Activated CD4-positive, alpha-beta T cell treated with anti-CD3 and anti-CD28 coated beads, Interleukin-2, amount 10 ng/mL, durations not matched to agents 7 days and 5 days (primary cell): ENCODE measurements at regions not wholly inside any gene's neighbourhood (a gene's known extent, or its start where the extent isn't known, plus 50 kb on each side); places are given as distances from the start of the nearest gene placed in this dataset.
A peak's percentile ranks its signal among the peaks of the same experiment; 100 is the strongest.
"Not testable (repeated sequence)": the region's sequence is repeated elsewhere in the genome, so short reads cannot be mapped to it uniquely, and the experiment has no call there.

Experiments
- CTCF ChIA-PET: fragments of 350-600 bp; sonication (Branson Sonifier 250); formaldehyde crosslinking; loops from one replicate; lab custom pipeline; 2021; ENCODE audit warnings: antibody characterized with exemption; lab: Charles Lee
- POLR2A ChIA-PET: fragments of 350-600 bp; sonication (Branson Sonifier 250); formaldehyde crosslinking; loops from one replicate; lab custom pipeline; 2021; ENCODE audit warnings: antibody characterized with exemption; lab: Charles Lee
- DNase-seq: peaks from one replicate; pipeline ENCODE4 v3.0.0-alpha.2; 2020
- H3K27ac Mint-ChIP-seq: one replicate; pipeline ENCODE4 v1.8.0; 2021; ENCODE audit warnings: mild to moderate bottlenecking, moderate library complexity, mixed read lengths
- H3K27me3 Mint-ChIP-seq: one replicate; pipeline ENCODE4 v1.8.0; 2021; ENCODE audit warnings: mixed read lengths
- H3K36me3 Mint-ChIP-seq: one replicate; pipeline ENCODE4 v1.8.0; 2021; ENCODE audit warnings: low read depth, mixed read lengths
- H3K4me1 Mint-ChIP-seq: one replicate; pipeline ENCODE4 v1.8.0; 2021; ENCODE audit warnings: mixed read lengths
- H3K4me3 Mint-ChIP-seq: one replicate; pipeline ENCODE4 v1.8.0; 2021; ENCODE audit warnings: mild to moderate bottlenecking, moderate library complexity, mixed read lengths
- H3K9me3 Mint-ChIP-seq: one replicate; pipeline ENCODE4 v1.8.0; 2021; ENCODE audit warnings: mixed read lengths

DNA sequence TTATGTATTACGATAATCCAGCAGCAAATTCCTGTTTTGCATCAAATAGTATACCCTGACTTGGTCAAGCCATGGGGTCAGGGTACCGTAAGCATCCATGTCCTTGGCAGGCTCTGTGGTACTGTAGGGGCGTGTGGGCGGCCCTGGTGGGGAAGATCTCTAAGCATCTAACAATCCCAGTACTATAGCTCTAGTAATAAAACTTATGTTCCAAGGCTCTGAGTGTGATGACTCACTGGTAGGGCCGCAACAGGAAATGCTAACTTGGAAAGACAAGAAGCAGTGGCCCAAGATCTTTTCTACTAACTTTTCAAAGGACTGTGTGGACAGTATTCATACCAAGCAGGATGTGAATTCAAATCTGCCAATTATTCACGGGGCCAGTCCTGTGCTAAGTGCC, 63.8 kb downstream of the CLEC18A start:
- H3K27me3 Mint-ChIP-seq, H3K9me3 Mint-ChIP-seq, H3K4me1 Mint-ChIP-seq, H3K4me3 Mint-ChIP-seq, POLR2A ChIA-PET, H3K36me3 Mint-ChIP-seq, CTCF ChIA-PET, DNase-seq: not testable (repeated sequence)
- H3K27ac Mint-ChIP-seq = peak overlapping the region; percentile 25

- POLR2A ChIA-PET, H3K9me3 Mint-ChIP-seq, CTCF ChIA-PET, H3K27ac Mint-ChIP-seq, H3K4me1 Mint-ChIP-seq, H3K36me3 Mint-ChIP-seq, DNase-seq, H3K4me3 Mint-ChIP-seq, H3K27me3 Mint-ChIP-seq: not testable (repeated sequence)
Measured at GRCh38 chr16:70016751-70017150, 65.6 kb downstream of the CLEC18A start.

- H3K27ac Mint-ChIP-seq = peak overlapping the region; percentile 55
- peak; percentile 61 for DNase-seq
- H3K9me3 Mint-ChIP-seq = no peaks in the 10 kb centered on the region
- peaks cover 11% of the 10 kb centered on the region for H3K36me3 Mint-ChIP-seq
- CTCF ChIA-PET = no interaction called here
- no peak overlapping the region for H3K4me3 Mint-ChIP-seq
- no peaks in the 10 kb centered on the region for H3K27me3 Mint-ChIP-seq
- peaks cover 4% of the 10 kb centered on the region for H3K4me1 Mint-ChIP-seq
- POLR2A ChIA-PET = no interaction called here
Measured at GRCh38 chr16:70018254-70018653, 67.1 kb downstream of the CLEC18A start.

- H3K9me3 Mint-ChIP-seq, POLR2A ChIA-PET, CTCF ChIA-PET, DNase-seq, H3K27me3 Mint-ChIP-seq, H3K27ac Mint-ChIP-seq, H3K4me3 Mint-ChIP-seq: not testable (repeated sequence)
- H3K4me1 Mint-ChIP-seq = peaks cover 13% of the 10 kb centered on the region
- peaks cover 20% of the 10 kb centered on the region for H3K36me3 Mint-ChIP-seq
Measured at GRCh38 chr16:70023207-70023606, 72.1 kb downstream of the CLEC18A start.

DNA sequence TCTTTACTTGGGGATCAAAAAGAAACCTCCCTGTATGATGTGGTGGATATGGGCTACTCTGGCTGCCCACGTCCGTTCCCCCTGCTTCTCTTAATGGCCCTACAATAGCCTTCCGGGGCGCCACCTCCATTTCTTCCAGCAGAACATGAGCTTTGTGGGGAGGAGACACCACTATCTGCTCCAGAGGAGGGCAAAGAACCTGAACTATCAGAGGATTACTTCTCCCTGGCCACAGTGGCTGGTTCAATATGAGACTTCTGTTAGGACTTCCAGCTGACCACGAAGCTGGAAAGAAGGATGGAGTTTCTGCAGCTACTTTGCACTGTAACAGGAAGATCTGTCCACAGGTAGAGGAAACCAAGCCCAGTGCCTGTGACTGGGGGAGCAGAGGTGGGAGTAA, 72.8 kb downstream of the CLEC18A start:
- CTCF ChIA-PET = interaction anchor here (0.6 kb wide), 1 partner anchor 609 kb away, joined by 3 read pairs; no protein-coding TSS in a partner anchor
- H3K27ac Mint-ChIP-seq = peak overlapping the region; percentile 37
- H3K27me3 Mint-ChIP-seq, DNase-seq, POLR2A ChIA-PET, H3K9me3 Mint-ChIP-seq, H3K4me3 Mint-ChIP-seq: not testable (repeated sequence)
- H3K36me3 Mint-ChIP-seq = peaks cover 20% of the 10 kb centered on the region
- H3K4me1 Mint-ChIP-seq = peaks cover 10% of the 10 kb centered on the region

GRCh38 chr16:70026165-70026854, 75.2 kb downstream of the CLEC18A start:
- peak; percentile 65 for DNase-seq
- POLR2A ChIA-PET, H3K4me3 Mint-ChIP-seq, CTCF ChIA-PET, H3K27me3 Mint-ChIP-seq, H3K9me3 Mint-ChIP-seq: not testable (repeated sequence)
- Mint-ChIP-seq H3K4me1 (peaks cover 10% of the 10 kb centered on the region), H3K27ac (peak overlapping the region; percentile 91), H3K36me3 (peaks cover 19% of the 10 kb centered on the region)

- H3K36me3 Mint-ChIP-seq, CTCF ChIA-PET, H3K4me1 Mint-ChIP-seq, H3K27ac Mint-ChIP-seq, H3K27me3 Mint-ChIP-seq, H3K9me3 Mint-ChIP-seq, POLR2A ChIA-PET, DNase-seq, H3K4me3 Mint-ChIP-seq: not testable (repeated sequence)
Measured at GRCh38 chr16:70032906-70033305, 81.2 kb upstream of the PDPR start.

- H3K9me3 Mint-ChIP-seq, CTCF ChIA-PET, H3K36me3 Mint-ChIP-seq, H3K4me1 Mint-ChIP-seq, H3K27me3 Mint-ChIP-seq, H3K27ac Mint-ChIP-seq, DNase-seq, H3K4me3 Mint-ChIP-seq, POLR2A ChIA-PET: not testable (repeated sequence)
Measured at GRCh38 chr16:70037913-70038312, 76.2 kb upstream of the PDPR start.

DNA sequence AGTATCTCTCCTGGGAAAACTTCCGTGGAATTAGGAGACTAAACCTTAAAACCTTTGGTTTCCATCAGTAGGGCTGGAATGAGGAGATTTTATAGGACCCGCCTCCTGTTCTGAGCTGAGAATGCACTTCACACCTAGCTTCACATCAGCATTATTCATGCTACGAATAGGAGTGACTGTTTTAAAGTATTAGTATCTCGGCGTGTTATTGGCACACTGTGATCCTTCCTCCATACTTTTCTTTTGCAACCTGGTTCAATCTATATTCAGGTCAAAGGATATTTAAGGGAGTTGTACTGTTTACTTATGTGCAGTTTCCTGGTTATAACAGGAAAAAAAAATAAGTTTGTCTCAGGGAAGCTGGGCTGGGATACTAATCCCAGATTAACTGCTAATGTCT, 73.6 kb upstream of the PDPR start:
- H3K36me3 Mint-ChIP-seq, POLR2A ChIA-PET, H3K4me1 Mint-ChIP-seq, H3K9me3 Mint-ChIP-seq, H3K4me3 Mint-ChIP-seq, DNase-seq, CTCF ChIA-PET, H3K27me3 Mint-ChIP-seq, H3K27ac Mint-ChIP-seq: not testable (repeated sequence)

GRCh38 chr16:70043538-70044067, 70.5 kb upstream of the PDPR start:
- H3K9me3 Mint-ChIP-seq, H3K4me1 Mint-ChIP-seq, H3K4me3 Mint-ChIP-seq, H3K27ac Mint-ChIP-seq, H3K36me3 Mint-ChIP-seq, DNase-seq, POLR2A ChIA-PET, CTCF ChIA-PET, H3K27me3 Mint-ChIP-seq: not testable (repeated sequence)

- H3K27ac Mint-ChIP-seq, H3K4me1 Mint-ChIP-seq, POLR2A ChIA-PET, H3K36me3 Mint-ChIP-seq, DNase-seq, H3K9me3 Mint-ChIP-seq, H3K4me3 Mint-ChIP-seq, H3K27me3 Mint-ChIP-seq, CTCF ChIA-PET: not testable (repeated sequence)
Measured at GRCh38 chr16:70046560-70046959, 67.6 kb upstream of the PDPR start.

- H3K4me3 Mint-ChIP-seq, H3K36me3 Mint-ChIP-seq, DNase-seq, H3K4me1 Mint-ChIP-seq, POLR2A ChIA-PET, H3K9me3 Mint-ChIP-seq, H3K27me3 Mint-ChIP-seq, H3K27ac Mint-ChIP-seq: not testable (repeated sequence)
- CTCF ChIA-PET = interaction anchor here (0.6 to 0.7 kb wide), 3 partner anchors 274 to 1528 kb away, joined by 3 read pairs; no protein-coding TSS in a partner anchor
Measured at GRCh38 chr16:70048083-70048482, 66.0 kb upstream of the PDPR start.

DNA sequence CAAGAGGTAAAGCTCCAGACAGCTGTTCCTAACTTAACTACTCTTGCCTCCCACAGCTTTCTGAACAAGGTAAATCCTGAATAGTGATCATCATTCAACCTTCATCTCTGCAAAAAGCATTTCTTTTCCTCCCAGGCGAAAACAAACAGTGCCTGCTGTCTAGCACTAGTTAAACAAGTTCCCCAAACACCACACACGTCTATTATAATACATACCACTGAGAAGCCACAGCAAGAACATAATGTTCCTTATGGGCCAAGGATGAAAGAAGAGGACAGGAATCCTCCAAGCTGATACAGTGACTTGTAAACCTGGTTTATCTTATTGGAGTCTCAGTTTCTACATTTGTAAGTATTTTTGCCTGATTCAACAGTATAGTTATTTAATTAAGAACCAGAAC, 56.1 kb upstream of the PDPR start:
- H3K27ac Mint-ChIP-seq, H3K36me3 Mint-ChIP-seq, H3K4me3 Mint-ChIP-seq, DNase-seq, H3K4me1 Mint-ChIP-seq, POLR2A ChIA-PET, CTCF ChIA-PET, H3K27me3 Mint-ChIP-seq, H3K9me3 Mint-ChIP-seq: not testable (repeated sequence)

- H3K36me3 Mint-ChIP-seq, H3K27me3 Mint-ChIP-seq, H3K4me1 Mint-ChIP-seq, CTCF ChIA-PET, DNase-seq, POLR2A ChIA-PET, H3K27ac Mint-ChIP-seq, H3K4me3 Mint-ChIP-seq, H3K9me3 Mint-ChIP-seq: not testable (repeated sequence)
Measured at GRCh38 chr16:70059429-70059828, 54.7 kb upstream of the PDPR start.
